SK-N-SH treated with all-trans-retinoic acid at 6 μM for 48 hours (cell line): ENCODE measurements at regions not wholly inside any gene's neighbourhood (a gene's known extent, or its start where the extent isn't known, plus 50 kb on each side); places are given as distances from the start of the nearest gene placed in this dataset.

Experiments used
- ATAC-seq: fragments of 200-7000 bp; cut with Tn5 transposase; 3 replicates; pipeline ENCODE4 v1.9.1; 2020; ENCODE audit warnings: mild to moderate bottlenecking, moderate library complexity
- ARNTL ChIP-seq: fragments of 450-650 bp; formaldehyde crosslinking; IDR thresholded peaks from 2 replicates; pipeline ENCODE4 v1.5.0; 2020; ENCODE audit warnings: low read depth, mild to moderate bottlenecking, moderate library complexity, borderline replicate concordance
- BACH2 ChIP-seq: fragments of 250-450 bp; sonication (Bioruptor Pico); IDR thresholded peaks from 2 replicates; pipeline ENCODE4 v1.9.0; 2021; ENCODE audit warnings: mild to moderate bottlenecking, borderline replicate concordance
- CSDC2 ChIP-seq: fragments of 250-450 bp; sonication (Bioruptor Pico); IDR thresholded peaks from 2 replicates; pipeline ENCODE4 v1.5.0; 2020; ENCODE audit warnings: mild to moderate bottlenecking, moderate library complexity
- CSRNP3 ChIP-seq: fragments of 250-450 bp; sonication (Bioruptor Pico); IDR thresholded peaks from 2 replicates; pipeline ENCODE4 v1.5.1; 2021; ENCODE audit warnings: mild to moderate bottlenecking, moderate library complexity
- GLIS3 ChIP-seq: fragments of 250-450 bp; sonication (Bioruptor Pico); IDR thresholded peaks from 2 replicates; pipeline ENCODE4 v1.5.0; 2020; ENCODE audit warnings: mild to moderate bottlenecking, moderate library complexity
- ISL1 ChIP-seq: fragments of 250-450 bp; sonication (Bioruptor Pico); IDR thresholded peaks from 2 replicates; pipeline ENCODE4 v2.1.2; 2022; ENCODE audit warnings: mild to moderate bottlenecking, moderate library complexity
- OSR1 ChIP-seq: fragments of 250-450 bp; sonication (Bioruptor Pico); IDR thresholded peaks from 2 replicates; pipeline ENCODE4 v1.8.0; 2022; ENCODE audit warnings: moderate library complexity, mild to moderate bottlenecking, inconsistent platforms
- PATZ1 ChIP-seq: fragments of 250-450 bp; sonication (Bioruptor Pico); IDR thresholded peaks from 2 replicates; pipeline ENCODE4 v1.8.0; 2020; ENCODE audit warnings: mild to moderate bottlenecking, moderate library complexity, borderline replicate concordance
- POU6F1 ChIP-seq: fragments of 250-450 bp; sonication (Bioruptor Pico); IDR thresholded peaks from 2 replicates; pipeline ENCODE4 v1.8.0; 2021; ENCODE audit warnings: low read depth, mild to moderate bottlenecking, moderate library complexity, borderline replicate concordance
- PPARA ChIP-seq: fragments of 250-450 bp; sonication (Bioruptor Pico); IDR thresholded peaks from 2 replicates; pipeline ENCODE4 v1.5.0; 2020; ENCODE audit warnings: mild to moderate bottlenecking, borderline replicate concordance
- RARB ChIP-seq: fragments of 250-450 bp; sonication (Bioruptor Pico); IDR thresholded peaks from 2 replicates; pipeline ENCODE4 v1.8.0; 2021; ENCODE audit warnings: mild to moderate bottlenecking, moderate library complexity
- SNAI2 ChIP-seq: fragments of 250-450 bp; sonication (Bioruptor Pico); IDR thresholded peaks from 2 replicates; pipeline ENCODE4 v1.5.0; 2020; ENCODE audit warnings: mild to moderate bottlenecking, moderate library complexity
- TCF4 ChIP-seq: fragments of 250-450 bp; sonication (Bioruptor Pico); IDR thresholded peaks from 2 replicates; pipeline ENCODE4 v1.8.0; 2021; ENCODE audit warnings: mild to moderate bottlenecking, moderate library complexity, borderline replicate concordance
- TOX ChIP-seq: fragments of 250-450 bp; sonication (Bioruptor Pico); IDR thresholded peaks from 2 replicates; pipeline ENCODE4 v1.8.0; 2021; ENCODE audit warnings: mild to moderate bottlenecking, moderate library complexity, borderline replicate concordance
- ZC3H10 ChIP-seq: fragments of 250-450 bp; sonication (Bioruptor Pico); IDR thresholded peaks from 2 replicates; pipeline ENCODE4 v1.5.1; 2021; ENCODE audit warnings: mild to moderate bottlenecking, moderate library complexity
- ZFP3 ChIP-seq: fragments of 250-450 bp; sonication (Bioruptor Pico); IDR thresholded peaks from 2 replicates; pipeline ENCODE4 v1.5.0; 2020; ENCODE audit warnings: mild to moderate bottlenecking, moderate library complexity
- ZFP30 ChIP-seq: fragments of 450-650 bp; formaldehyde crosslinking; IDR thresholded peaks from 2 replicates; pipeline ENCODE4 v1.5.0; 2022; ENCODE audit warnings: mild to moderate bottlenecking, moderate library complexity
- ZNF565 ChIP-seq: fragments of 450-650 bp; formaldehyde crosslinking; conservative IDR thresholded peaks from 2 replicates; pipeline ENCODE4 v1.5.0; 2020; ENCODE audit warnings: low read depth, mild to moderate bottlenecking, moderate library complexity
- ZNF70 ChIP-seq: fragments of 450-650 bp; formaldehyde crosslinking; IDR thresholded peaks from 2 replicates; pipeline ENCODE4 v1.5.0; 2020; ENCODE audit warnings: mild to moderate bottlenecking, moderate library complexity
- ZNF8 ChIP-seq: fragments of 450-650 bp; formaldehyde crosslinking; IDR thresholded peaks from 2 replicates; pipeline ENCODE4 v1.5.0; 2020; ENCODE audit warnings: mild to moderate bottlenecking, moderate library complexity

DNA sequence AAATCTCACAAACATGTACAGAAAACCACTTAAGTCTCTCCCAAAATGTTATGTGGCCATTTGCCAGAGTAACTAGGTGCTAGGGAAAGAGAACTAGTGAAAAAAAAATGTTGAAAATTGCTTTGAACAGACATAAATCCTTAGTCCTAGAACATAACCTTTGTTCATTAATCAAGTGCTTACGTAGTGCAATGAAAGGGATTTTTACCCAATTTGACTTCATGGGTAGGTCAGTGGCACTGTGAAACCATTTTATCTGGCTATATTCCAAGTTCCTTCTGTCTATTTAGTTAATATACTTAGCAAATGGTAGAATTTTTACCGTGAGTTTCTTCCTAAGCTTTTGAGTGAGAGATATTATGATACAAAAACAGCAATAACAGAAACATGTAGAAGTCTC is 209.4 kb downstream of the DIPK2A start:
- no peak for ATAC-seq
- TF ChIP-seq CSDC2 (CRISPR knock-in tag) (no peak), TCF4 (CRISPR knock-in tag) (no peak), ZFP30 (no peak), CSRNP3 (no peak), TOX (CRISPR knock-in tag) (no peak), SNAI2 (CRISPR knock-in tag) (no peak), ZC3H10 (CRISPR knock-in tag) (no peak), ZNF70 (CRISPR knock-in tag) (no peak), BACH2 (CRISPR knock-in tag) (no peak), RARB (no peak), ARNTL (no peak), GLIS3 (CRISPR knock-in tag) (no peak), PPARA (CRISPR knock-in tag) (no peak), PATZ1 (no peak), OSR1 (CRISPR knock-in tag) (no peak), ZFP3 (CRISPR knock-in tag) (no peak), ZNF565 (no peak), ISL1 (CRISPR knock-in tag) (no peak)

DNA sequence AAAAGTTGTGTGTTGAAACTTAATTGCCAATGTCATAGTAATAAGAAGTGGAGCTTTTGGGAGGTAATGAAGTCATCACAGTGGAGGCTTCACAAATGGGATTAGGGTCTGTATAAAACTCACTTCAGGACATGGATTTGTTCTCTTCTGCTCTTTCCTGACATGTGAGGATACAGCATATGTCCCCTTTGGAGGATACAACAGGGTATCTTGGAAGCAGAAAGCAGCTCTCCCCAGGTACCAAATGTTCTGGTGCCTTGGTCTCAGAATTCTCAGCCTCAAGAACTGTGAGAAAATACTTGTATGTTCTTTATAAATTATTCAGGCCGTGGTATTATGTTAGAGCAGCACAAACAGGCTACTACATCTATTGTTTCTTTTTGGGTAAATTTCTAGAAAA is 210.9 kb downstream of the DIPK2A start:
- ATAC-seq, result no peak
- no peak for TF ChIP-seq TOX (CRISPR knock-in tag)
- no peak for TF ChIP-seq ZNF70 (CRISPR knock-in tag)
- no peak for TF ChIP-seq PPARA (CRISPR knock-in tag)

GRCh38 chr3:144185276-144185675 is 213.7 kb downstream of the DIPK2A start:
- no peak for TF ChIP-seq TOX (CRISPR knock-in tag)
- no peak for TF ChIP-seq ZNF70 (CRISPR knock-in tag)
- TF ChIP-seq ZNF8, result no peak
- no peak for TF ChIP-seq ARNTL
- no peak for TF ChIP-seq ZNF565
- TF ChIP-seq ZFP30, result no peak
- no peak for ATAC-seq

DNA sequence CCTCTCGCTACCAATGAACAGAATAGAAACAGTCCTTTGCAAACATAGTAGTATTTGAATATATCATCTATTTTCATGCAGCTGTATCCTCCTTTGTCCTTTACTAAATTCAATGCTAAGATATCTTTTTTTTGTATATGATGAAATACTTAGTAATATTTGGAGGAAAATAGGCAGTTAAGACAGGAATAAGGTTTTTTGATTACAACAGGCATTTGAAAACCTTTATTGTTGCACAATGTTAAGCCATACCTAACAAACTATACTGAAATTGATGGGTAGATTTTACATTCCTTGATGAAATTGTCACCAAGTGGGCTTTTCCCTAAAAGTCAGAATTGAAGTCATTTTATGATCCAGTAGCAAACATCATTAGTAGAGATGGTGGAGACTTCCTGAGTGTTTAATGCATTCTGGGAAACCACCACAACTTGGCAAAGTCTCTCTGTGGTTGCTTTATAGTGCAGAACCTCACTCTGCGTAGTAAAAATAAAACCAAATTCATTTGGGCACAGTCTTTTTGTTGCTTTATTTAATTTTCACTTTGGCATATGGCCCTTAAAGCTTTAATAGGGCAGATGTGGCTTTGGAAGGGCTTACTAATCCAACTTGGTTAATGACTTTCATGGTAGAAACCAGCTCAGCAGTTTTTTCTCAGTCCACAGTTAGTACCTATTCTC is 216.0 kb downstream of the DIPK2A start:
- no peak for ATAC-seq

More for the DNA sequence above, 216.0 kb downstream of the DIPK2A start:
- TF ChIP-seq POU6F1 (no peak), ZC3H10 (CRISPR knock-in tag) (no peak), PATZ1 (no peak), SNAI2 (CRISPR knock-in tag) (no peak), OSR1 (CRISPR knock-in tag) (no peak)
